ENCODE measurements at regions not wholly inside any gene's neighbourhood (a gene's known extent, or its start where the extent isn't known, plus 50 kb on each side); places are given as distances from the start of the nearest gene placed in this dataset.
"Not testable (repeated sequence)": the region's sequence is repeated elsewhere in the genome, so short reads cannot be mapped to it uniquely, and the experiment has no call there.

DNA sequence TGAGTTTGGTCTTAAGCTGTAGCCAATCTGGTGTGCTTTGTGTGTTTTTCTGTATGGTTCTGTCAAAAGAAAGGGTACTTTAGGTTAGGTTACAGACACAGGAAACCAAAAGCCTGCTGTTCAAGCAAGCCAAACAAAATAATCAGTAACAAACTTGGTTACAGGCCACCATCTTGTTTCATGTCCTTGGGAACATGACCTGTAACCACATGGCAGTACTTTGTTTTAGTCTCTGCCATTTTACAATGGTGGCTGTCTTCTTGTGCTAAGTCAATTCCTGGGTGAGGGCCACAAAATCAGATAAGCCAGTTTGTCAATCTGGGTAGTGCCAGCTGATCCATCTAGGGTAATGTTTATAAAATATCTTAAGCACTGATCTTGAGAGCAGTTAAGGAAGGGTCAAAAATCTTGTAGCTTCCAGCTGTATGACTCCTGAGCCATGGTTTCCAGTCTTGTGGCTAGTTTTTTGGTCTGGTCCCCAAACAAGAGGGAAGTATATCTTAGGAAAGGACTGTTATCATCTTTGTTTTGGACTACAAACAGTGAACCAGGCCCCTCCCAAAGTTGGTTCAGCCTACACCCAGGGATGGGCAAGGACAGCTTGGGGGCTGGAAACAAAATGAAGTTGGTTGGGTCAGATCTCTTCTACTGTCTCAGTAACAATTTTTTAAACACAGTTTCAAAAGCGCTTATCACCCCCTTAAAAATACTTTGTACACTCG is 90.0 kb downstream of the IGLL5 start:
- DNase-seq (ENCODE audit: low spot score): no peak

GRCh38 chr22:22978637-22979036 is 91.0 kb downstream of the IGLL5 start:
- no peak for DNase-seq (ENCODE audit: low spot score)

DNA sequence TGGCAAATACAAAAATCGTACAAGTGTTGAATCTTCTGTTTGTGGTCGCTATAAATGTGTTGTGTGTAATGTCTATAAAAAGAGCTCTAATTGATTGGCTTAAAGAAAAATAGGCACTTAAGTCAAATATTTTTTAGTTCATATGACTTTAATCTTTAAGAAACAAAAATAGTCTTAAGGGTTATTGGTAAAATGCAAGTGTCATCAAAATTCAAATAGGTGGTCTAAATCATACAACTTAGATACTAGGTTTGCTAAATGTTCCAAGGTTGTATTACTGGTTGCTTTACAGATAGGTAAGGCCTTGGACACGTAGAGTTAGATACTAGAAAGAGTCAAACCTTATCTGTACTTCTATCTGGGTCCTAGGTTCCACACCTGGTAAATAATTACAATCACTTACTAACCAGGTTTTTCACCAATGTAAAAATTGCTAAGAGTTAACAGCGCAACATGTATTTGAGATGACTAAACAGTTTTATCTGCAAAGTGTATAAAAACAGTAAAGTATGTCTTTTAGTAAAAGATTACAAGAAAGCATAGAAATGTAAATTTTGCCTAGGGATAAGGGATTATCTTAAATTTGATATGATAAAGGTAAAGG is 91.1 kb upstream of the GNAZ start:
- no peak for DNase-seq (ENCODE audit: low spot score)

- no peak for DNase-seq (ENCODE audit: low spot score)
Observed at GRCh38 chr22:22979954-22980353, 90.4 kb upstream of the GNAZ start.

DNA sequence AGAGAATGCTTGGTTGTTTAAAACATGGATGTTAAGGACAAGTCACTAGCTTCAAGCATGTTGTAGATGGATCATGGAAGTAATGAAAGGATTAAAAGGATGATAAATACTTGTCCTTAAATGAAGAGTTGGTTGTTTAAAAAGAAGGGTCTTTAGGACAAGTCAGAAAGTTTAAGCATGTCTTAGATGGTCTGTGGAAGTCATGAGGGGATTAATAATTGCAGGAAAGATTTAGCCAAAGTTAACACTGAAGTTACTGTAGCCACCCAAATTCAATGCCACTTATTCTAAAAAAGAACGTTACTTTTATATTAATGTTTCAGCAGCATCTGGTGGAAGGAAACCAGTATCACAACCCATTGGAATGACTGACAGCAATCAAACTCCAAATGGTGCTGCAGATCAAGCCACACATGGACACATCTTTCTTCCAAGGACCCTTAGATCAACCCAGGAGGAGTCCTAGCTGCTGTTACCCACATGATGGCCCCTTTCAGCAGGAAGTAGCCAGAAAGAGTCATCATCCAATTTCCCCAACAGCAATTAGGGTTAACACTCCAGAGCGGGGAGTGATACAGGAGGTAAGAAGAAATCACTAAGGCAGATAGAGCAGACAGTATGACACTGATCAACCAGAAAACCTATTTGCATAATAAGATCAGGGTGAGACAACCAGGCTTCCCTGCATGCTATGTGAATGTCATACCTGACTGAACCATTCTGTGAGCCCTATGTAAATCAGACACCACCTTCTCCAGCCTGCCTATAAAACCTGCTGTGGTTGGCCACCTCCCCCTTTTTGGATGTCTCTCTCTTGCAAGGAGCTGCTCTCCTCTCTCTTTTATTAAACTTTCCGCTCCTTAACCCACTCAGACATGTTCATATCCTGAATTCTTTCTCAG is 88.4 kb upstream of the GNAZ start:
- no peak for DNase-seq (ENCODE audit: low spot score)

DNA sequence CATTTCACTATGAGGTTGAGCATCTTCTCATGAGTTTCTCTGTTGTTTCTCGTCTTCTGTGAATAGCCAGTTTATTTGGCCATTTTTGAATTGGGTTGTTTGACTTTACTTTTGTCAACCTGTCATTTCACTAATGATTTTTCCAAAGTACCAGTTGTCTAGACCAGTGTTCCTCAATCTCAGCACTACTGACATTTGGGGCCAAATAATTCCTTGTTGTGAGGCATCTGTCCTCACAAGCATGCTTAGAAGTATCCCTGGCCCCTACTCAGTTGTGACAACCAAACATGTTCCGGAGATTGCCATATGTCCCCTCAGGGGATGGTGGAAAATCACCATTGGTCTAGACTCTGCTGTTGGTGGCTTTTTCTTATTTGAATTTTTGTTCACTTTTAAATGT is 87.7 kb upstream of the GNAZ start:
- DNase-seq (ENCODE audit: low spot score): no peak

GRCh38 chr22:22983123-22983522 is 87.2 kb upstream of the GNAZ start:
- DNase-seq (ENCODE audit: low spot score): no peak

DNA sequence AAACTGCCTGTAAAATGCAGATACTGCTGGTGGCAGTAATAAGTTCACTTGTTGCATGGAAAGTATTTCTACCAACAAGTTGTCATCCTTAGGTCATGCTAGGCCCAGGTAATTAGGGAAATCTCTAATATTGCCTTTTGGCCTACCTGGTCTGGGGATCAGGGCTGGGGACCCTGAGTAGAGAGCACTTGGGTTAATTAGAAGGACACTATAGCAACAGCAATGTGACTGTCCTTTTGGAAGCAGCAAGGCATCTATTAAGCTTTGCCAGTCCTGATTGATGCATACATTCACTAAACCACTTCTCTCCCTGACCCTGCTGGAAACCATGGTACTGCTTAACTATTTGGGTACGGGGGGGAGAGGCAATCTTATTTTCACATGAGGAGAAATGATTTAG is 86.5 kb upstream of the GNAZ start:
- no peak for DNase-seq (ENCODE audit: low spot score)

GRCh38 chr22:22984967-22985366 is 85.4 kb upstream of the GNAZ start:
- DNase-seq (ENCODE audit: low spot score): no peak

DNA sequence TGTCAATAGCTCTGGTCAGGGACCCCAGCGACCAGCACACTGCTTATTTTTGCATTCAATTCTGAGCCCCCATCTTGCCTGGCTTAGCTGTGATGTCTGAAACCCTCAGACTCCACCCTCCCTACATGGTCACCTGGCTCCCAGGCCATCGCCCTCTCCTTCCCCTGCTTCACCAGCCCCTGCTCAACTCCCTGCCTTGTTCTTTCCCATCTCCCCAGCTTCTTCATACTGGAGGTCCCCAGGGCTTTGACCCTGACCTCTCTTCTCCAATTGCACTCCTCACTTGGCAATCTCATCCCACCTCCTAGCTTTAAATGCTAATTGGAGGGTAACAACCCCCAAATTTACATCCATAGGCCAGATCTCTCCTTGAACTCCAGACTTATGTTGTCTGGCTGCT is 84.3 kb upstream of the GNAZ start:
- DNase-seq (ENCODE audit: low spot score): no peak

DNA sequence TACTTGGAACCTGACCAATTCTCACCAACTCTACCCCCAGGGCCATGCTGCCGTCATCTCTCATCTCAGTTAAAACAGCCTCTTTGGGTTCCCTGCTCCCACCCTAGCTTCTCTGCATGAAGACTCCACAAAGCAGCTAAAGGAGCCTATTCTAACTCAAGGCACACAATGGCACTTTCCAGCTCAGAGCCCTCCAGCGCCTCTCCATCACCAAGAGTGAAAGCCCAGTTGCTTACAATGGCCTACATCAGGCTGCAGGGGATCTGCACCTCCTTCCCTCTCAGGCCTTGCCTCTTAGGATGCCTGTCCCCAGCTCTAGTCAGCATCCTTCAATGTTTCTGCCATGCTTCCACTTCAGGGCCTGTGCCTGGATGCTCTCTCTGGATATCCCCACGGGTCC is 83.7 kb upstream of the GNAZ start:
- DNase-seq (ENCODE audit: low spot score): no peak

- DNase-seq (ENCODE audit: low spot score): no peak
Observed at GRCh38 chr22:22988150-22988549, 82.2 kb upstream of the GNAZ start.

DNA sequence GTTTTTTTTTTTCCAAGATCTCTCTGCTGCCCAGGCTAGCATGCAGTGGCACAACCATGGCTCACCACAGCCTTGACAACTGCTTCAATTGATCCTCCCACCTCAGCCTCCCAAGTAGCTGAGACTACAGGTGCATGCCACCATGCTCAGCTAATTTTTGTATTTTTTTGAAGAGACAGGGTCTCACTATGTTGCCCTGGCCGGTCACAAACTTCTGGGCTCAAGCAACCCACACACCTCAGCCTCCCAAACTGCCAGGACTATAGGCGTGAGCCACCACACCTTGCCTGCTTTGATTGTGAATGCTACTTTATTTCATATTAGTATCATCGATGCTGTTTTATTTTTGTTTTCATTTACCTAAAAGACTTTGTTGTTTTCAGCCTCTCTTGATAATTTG is 81.5 kb upstream of the GNAZ start:
- no peak for DNase-seq (ENCODE audit: low spot score)

DNA sequence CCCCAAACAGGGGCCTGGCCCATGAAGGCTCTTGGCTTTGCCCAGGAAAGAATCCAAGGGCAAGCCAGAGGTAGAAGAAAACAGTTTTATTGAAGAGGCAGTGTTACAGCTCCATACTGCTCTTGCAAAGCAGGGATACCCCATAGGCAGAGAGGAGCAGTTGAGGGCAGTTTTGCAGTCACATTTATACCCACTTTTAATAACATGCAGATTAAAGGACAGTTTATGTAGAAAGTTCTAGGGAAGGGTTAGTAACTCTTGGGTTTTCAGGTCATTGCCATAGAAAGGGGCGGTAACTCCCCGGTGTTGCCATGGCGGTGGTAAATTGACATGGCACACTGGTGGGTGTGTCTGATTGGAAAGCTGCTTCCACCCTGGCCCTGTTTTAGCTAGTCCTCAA is 80.5 kb upstream of the GNAZ start:
- DNase-seq (ENCODE audit: low spot score): no peak

DNA sequence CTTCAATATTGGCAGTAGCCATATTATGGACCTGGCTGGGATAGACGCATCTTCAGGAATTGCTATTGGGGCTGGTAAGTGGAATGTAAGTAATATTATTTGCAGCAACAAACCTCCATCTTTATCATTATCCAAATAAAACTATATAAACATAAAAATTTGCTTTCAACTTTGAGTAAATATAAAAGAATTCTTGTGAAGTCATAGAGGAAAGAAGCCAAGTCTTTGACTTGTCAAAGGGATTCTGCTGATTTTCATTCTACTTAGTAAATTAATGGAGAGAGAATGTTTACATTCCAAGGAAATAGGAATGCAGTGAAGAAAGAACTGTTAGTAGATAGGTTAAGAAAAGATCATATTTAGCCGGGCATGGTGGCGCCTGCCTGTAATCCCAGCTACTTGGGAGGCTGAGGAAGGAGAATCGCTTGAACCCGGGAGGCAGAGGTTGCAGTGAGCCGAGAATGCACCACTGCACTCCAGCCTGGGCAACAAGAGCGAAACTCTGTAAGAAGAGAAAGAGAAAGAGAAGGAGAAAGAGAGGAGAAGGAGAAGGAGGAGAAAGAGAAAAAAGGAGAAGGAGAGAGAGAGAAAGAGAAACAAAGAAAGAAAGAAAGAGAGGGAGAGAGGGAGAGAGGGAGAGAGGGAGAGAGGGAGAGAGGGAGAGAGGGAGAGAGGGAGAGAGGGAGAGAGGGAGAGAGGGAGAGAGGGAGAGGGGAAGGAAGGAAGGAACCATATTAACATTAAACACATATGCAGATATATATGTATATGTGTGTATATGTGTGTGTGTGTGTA is 79.4 kb upstream of the GNAZ start:
- DNase-seq (ENCODE audit: low spot score): not testable (repeated sequence)

- DNase-seq (ENCODE audit: low spot score): no peak
Observed at GRCh38 chr22:22992474-22992873, 77.8 kb upstream of the GNAZ start.

- no peak for DNase-seq (ENCODE audit: low spot score)
Observed at GRCh38 chr22:22993184-22993583, 77.1 kb upstream of the GNAZ start.

- DNase-seq (ENCODE audit: low spot score): no peak
Observed at GRCh38 chr22:22995166-22995565, 75.2 kb upstream of the GNAZ start.

- DNase-seq (ENCODE audit: low spot score): no peak
Observed at GRCh38 chr22:22996511-22997261, 73.6 kb upstream of the GNAZ start.

DNA sequence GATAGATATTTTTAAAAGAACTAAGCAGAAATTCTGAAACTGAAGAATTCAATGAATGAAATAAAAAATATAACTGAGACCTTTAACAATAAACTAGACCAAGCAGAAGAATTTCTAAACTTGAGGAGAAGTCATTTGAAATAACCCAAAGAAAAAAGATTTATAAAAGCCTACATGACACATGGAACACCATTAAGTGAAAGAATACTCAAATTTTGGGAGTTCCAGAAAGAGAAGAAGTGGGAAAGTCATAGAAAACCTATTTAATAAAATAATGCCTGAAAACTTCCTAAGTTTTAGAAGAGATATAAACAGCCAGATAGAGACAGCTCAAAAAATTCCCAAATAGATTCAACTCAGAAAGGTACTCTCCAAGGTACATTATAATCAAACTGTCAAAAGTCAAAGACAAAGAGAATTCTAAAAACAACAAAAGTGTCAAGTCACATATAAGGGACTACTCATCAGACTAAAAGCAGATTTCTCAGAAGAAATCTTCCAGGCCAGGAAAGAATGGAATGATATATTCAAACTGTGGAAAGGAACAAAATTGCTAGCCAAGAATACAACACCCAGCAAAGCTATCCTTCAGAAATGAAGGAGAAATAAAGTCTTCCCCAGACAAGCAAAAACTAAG is 72.9 kb upstream of the GNAZ start:
- DNase-seq (ENCODE audit: low spot score): no peak

- no peak for DNase-seq (ENCODE audit: low spot score)
Observed at GRCh38 chr22:22997988-22998387, 72.3 kb upstream of the GNAZ start.
